ENCODE measurements at regions not wholly inside any gene's neighbourhood (a gene's known extent, or its start where the extent isn't known, plus 50 kb on each side); places are given as distances from the start of the nearest gene placed in this dataset.
"Not testable (repeated sequence)": the region's sequence is repeated elsewhere in the genome, so short reads cannot be mapped to it uniquely, and the experiment has no call there.

GRCh38 chr1:94302497-94302896 is 65.1 kb upstream of the ARHGAP29 start:
- DNase-seq: no peak

GRCh38 chr1:94301186-94301585 is 63.8 kb upstream of the ARHGAP29 start:
- DNase-seq: no peak

GRCh38 chr1:94300731-94301130 is 63.3 kb upstream of the ARHGAP29 start:
- no peak for DNase-seq

- no peak for DNase-seq
Observed at GRCh38 chr1:94299627-94300553, 62.5 kb upstream of the ARHGAP29 start.

GRCh38 chr1:94298861-94299260 is 61.5 kb upstream of the ARHGAP29 start:
- no peak for DNase-seq

- no peak for DNase-seq
Observed at GRCh38 chr1:94296018-94296417, 58.6 kb upstream of the ARHGAP29 start.

GRCh38 chr1:94292978-94293377 is 55.6 kb upstream of the ARHGAP29 start:
- DNase-seq: not testable (repeated sequence)

- DNase-seq: not testable (repeated sequence)
Observed at GRCh38 chr1:94289244-94289643, 51.9 kb upstream of the ARHGAP29 start.
